ENCODE measurements at regions not wholly inside any gene's neighbourhood (a gene's known extent, or its start where the extent isn't known, plus 50 kb on each side); places are given as distances from the start of the nearest gene placed in this dataset.

- no peak overlapping the region for H3K27ac ChIP-seq (ENCODE audit: low read depth, low read length)
- 72 to 90% (median 85%) methylated on average over 13 of the region's 13 CpGs for WGBS, 3 donors
Observed at GRCh38 chr22:48547971-48548370, 1279.7 kb downstream of the BRD1 start.

- no peak overlapping the region for H3K27ac ChIP-seq (ENCODE audit: low read depth, low read length)
- WGBS, 3 donors = 61 to 66% (median 64%) methylated on average over 19 of the region's 19 CpGs
Observed at GRCh38 chr22:48546653-48547424, 1280.8 kb downstream of the BRD1 start.

GRCh38 chr22:48545987-48546386 lies 1281.7 kb downstream of the BRD1 start:
- 74 to 88% (median 81%) methylated on average over 18 of the region's 18 CpGs for WGBS, 3 donors
- no peak overlapping the region for H3K27ac ChIP-seq (ENCODE audit: low read depth, low read length)

- no peak overlapping the region for H3K27ac ChIP-seq (ENCODE audit: low read depth, low read length)
- WGBS, 3 donors = 78 to 87% (median 84%) methylated on average over 16 of the region's 16 CpGs
Observed at GRCh38 chr22:48541401-48542098, 1286.1 kb downstream of the BRD1 start.

GRCh38 chr22:48539261-48539660 lies 1288.4 kb downstream of the BRD1 start:
- no peak overlapping the region for H3K27ac ChIP-seq (ENCODE audit: low read depth, low read length)
- 35 to 79% (median 68%) methylated on average over 12 of the region's 12 CpGs for WGBS, 3 donors

GRCh38 chr22:48538291-48538820 lies 1289.3 kb downstream of the BRD1 start:
- H3K27ac ChIP-seq (ENCODE audit: low read depth, low read length) = no peak overlapping the region
- 79 to 84% (median 82%) methylated on average over 18 of the region's 18 CpGs for WGBS, 3 donors

GRCh38 chr22:48537343-48537680 lies 1290.4 kb downstream of the BRD1 start:
- 57 to 89% (median 78%) methylated on average over 3 of the region's 3 CpGs for WGBS, 3 donors
- no peak overlapping the region for H3K27ac ChIP-seq (ENCODE audit: low read depth, low read length)

GRCh38 chr22:48536541-48537342 lies 1290.9 kb downstream of the BRD1 start:
- WGBS, 3 donors = 24 to 79% (median 75%) methylated on average over 30 of the region's 30 CpGs
- H3K27ac ChIP-seq (ENCODE audit: low read depth, low read length) = no peak overlapping the region

- H3K27ac ChIP-seq (ENCODE audit: low read depth, low read length) = no peak overlapping the region
- WGBS, 3 donors = 57 to 91% (median 84%) methylated on average over 36 to 39 of the region's 39 CpGs
Observed at GRCh38 chr22:48535868-48536540, 1291.7 kb downstream of the BRD1 start.

- no peak overlapping the region for H3K27ac ChIP-seq (ENCODE audit: low read depth, low read length)
- 42 to 79% (median 76%) methylated on average over 22 of the region's 22 CpGs for WGBS, 3 donors
Observed at GRCh38 chr22:48534395-48534958, 1293.2 kb downstream of the BRD1 start.

GRCh38 chr22:48532986-48533385 lies 1294.7 kb downstream of the BRD1 start:
- H3K27ac ChIP-seq (ENCODE audit: low read depth, low read length) = no peak overlapping the region
- WGBS, 3 donors = 79 to 91% (median 85%) methylated on average over 12 of the region's 12 CpGs

GRCh38 chr22:48531761-48532435 lies 1295.8 kb downstream of the BRD1 start:
- no peak overlapping the region for H3K27ac ChIP-seq (ENCODE audit: low read depth, low read length)
- WGBS, 3 donors = 69 to 71% (median 69%) methylated on average over 19 to 20 of the region's 20 CpGs

GRCh38 chr22:48531108-48531507 lies 1296.6 kb downstream of the BRD1 start:
- WGBS, 3 donors = 58 to 76% (median 70%) methylated on average over 11 of the region's 11 CpGs

GRCh38 chr22:48530666-48531065 lies 1297.0 kb downstream of the BRD1 start:
- no peak overlapping the region for H3K27ac ChIP-seq (ENCODE audit: low read depth, low read length)
- 62 to 81% (median 78%) methylated on average over 10 of the region's 10 CpGs for WGBS, 3 donors

More at GRCh38 chr22:48531108-48531507, 1296.6 kb downstream of the BRD1 start:
- no peak overlapping the region for H3K27ac ChIP-seq (ENCODE audit: low read depth, low read length)

- no peak overlapping the region for H3K27ac ChIP-seq (ENCODE audit: low read depth, low read length)
- WGBS, 3 donors = 63 to 90% (median 80%) methylated on average over 12 to 13 of the region's 13 CpGs
Observed at GRCh38 chr22:48528221-48528915, 1299.3 kb downstream of the BRD1 start.

- WGBS, 3 donors = 84 to 90% (median 88%) methylated on average over 14 of the region's 14 CpGs
Observed at GRCh38 chr22:48523761-48524160, 1303.9 kb downstream of the BRD1 start.

GRCh38 chr22:48523091-48523490 lies 1304.6 kb downstream of the BRD1 start:
- WGBS, 3 donors = 85 to 89% (median 89%) methylated on average over 19 of the region's 19 CpGs
- no peak overlapping the region for H3K27ac ChIP-seq (ENCODE audit: low read depth, low read length)

More at GRCh38 chr22:48523761-48524160, 1303.9 kb downstream of the BRD1 start:
- no peak overlapping the region for H3K27ac ChIP-seq (ENCODE audit: low read depth, low read length)
